ENCODE measurements at regions not wholly inside any gene's neighbourhood (a gene's known extent, or its start where the extent isn't known, plus 50 kb on each side); places are given as distances from the start of the nearest gene placed in this dataset.
"Not testable (repeated sequence)": the region's sequence is repeated elsewhere in the genome, so short reads cannot be mapped to it uniquely, and the experiment has no call there.

DNA sequence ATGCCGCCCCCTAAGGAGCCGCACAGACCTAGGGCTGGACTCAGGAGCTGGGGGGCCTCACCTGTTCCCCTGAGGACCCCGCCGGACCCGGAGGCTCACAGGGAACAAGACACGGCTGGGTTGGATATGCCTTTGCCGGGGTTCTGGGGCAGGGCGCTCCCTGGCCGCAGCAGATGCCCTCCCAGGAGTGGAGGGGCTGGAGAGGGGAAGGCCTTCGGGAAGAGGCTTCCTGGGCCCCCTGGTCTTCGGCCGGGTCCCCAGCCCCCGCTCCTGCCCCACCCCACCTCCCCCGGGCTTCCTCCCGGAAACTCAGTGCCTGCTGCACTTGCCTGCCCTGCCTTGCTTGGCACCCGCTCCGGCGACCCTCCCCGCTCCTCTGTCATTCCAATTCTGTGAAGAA is 91.6 kb downstream of the LACC1 start:
- intact Hi-C loops (cut with micrococcal nuclease); H3K27ac Mint-ChIP-seq; ATAC-seq; DNase-seq; H3K4me3 Mint-ChIP-seq; H3K27ac ChIP-seq (ENCODE audit: low read length); H3K36me3 Mint-ChIP-seq; H3K27me3 ChIP-seq (ENCODE audit: control insufficient read depth, insufficient read depth, low read length); H3K36me3 ChIP-seq (ENCODE audit: control insufficient read depth, insufficient read depth, low read length); H3K27me3 Mint-ChIP-seq (ENCODE audit: low read depth in 2 of 2); H3K4me1 ChIP-seq (ENCODE audit: control insufficient read depth, insufficient read depth, low read length); H3K4me1 Mint-ChIP-seq; H3K9me3 Mint-ChIP-seq; H3K9me3 ChIP-seq (ENCODE audit: control insufficient read depth, insufficient read depth, low read length); H3K4me3 ChIP-seq (ENCODE audit: low read length): not testable (repeated sequence)
- 92% methylated on average over 2 of the region's 19 CpGs for WGBS (ENCODE audit: insufficient coverage)

- no peak for DNase-seq
- H3K27me3 Mint-ChIP-seq (ENCODE audit: low read depth in 2 of 2), result peaks cover 11 to 16% of the 10 kb centered on the region in 2 donors
- WGBS (ENCODE audit: insufficient coverage), result 87% methylated on average over 1 of the region's 1 CpG
- Histone ChIP-seq H3K36me3 (ENCODE audit: control insufficient read depth, insufficient read depth, low read length) (no peaks in the 10 kb centered on the region), H3K27me3 (ENCODE audit: control insufficient read depth, insufficient read depth, low read length) (no peaks in the 10 kb centered on the region), H3K4me1 (ENCODE audit: control insufficient read depth, insufficient read depth, low read length) (no peaks in the 10 kb centered on the region), H3K4me3 (ENCODE audit: low read length) (no peak overlapping the region), H3K9me3 (ENCODE audit: control insufficient read depth, insufficient read depth, low read length) (no peaks in the 10 kb centered on the region), H3K27ac (ENCODE audit: low read length) (no peak overlapping the region)
- no peaks in the 10 kb centered on the region for H3K36me3 Mint-ChIP-seq
- no peak for ATAC-seq
- H3K27ac Mint-ChIP-seq, result no peak overlapping the region
- no peak for TF ChIP-seq CTCF (IDR thresholded peaks at IDR 0.05)
- H3K4me1 Mint-ChIP-seq, result no peaks in the 10 kb centered on the region
- intact Hi-C loops (cut with micrococcal nuclease), result no loop called here
- H3K9me3 Mint-ChIP-seq, result no peaks in the 10 kb centered on the region
- no peak overlapping the region for H3K4me3 Mint-ChIP-seq
Observed at GRCh38 chr13:43977911-43978310, 98.2 kb downstream of the LACC1 start.

DNA sequence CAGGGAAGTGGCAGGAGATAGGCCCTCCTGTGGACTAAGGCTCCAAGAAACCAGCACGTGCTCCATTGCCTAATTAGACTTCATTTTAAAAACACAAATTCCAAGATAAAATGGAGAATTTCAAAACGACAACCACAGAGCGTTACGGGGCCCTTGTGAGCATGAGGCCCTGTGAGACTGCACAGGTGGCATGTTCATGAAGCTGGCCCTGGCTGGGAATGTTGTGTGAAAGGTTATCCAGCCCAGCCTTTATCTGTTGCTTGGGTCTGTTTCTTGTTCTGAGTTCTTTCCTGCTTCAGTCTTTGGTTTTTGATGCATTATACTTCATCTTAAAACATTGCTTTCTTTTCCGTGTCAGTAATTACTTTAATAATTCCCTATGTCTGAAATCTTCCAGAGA is 99.0 kb downstream of the LACC1 start:
- Mint-ChIP-seq H3K4me1 (no peaks in the 10 kb centered on the region), H3K4me3 (no peak overlapping the region), H3K9me3 (no peaks in the 10 kb centered on the region), H3K27me3 (ENCODE audit: low read depth in 2 of 2) (peaks cover 11 to 16% of the 10 kb centered on the region in 2 donors), H3K36me3 (no peaks in the 10 kb centered on the region), H3K27ac (no peak overlapping the region)
- no peak for TF ChIP-seq CTCF (IDR thresholded peaks at IDR 0.05)
- H3K36me3 ChIP-seq (ENCODE audit: control insufficient read depth, insufficient read depth, low read length), result no peaks in the 10 kb centered on the region
- no peak overlapping the region for H3K27ac ChIP-seq (ENCODE audit: low read length)
- H3K4me1 ChIP-seq (ENCODE audit: control insufficient read depth, insufficient read depth, low read length), result no peaks in the 10 kb centered on the region
- no peaks in the 10 kb centered on the region for H3K27me3 ChIP-seq (ENCODE audit: control insufficient read depth, insufficient read depth, low read length)
- no peak overlapping the region for H3K4me3 ChIP-seq (ENCODE audit: low read length)
- no peak for DNase-seq
- intact Hi-C loops (cut with micrococcal nuclease), result no loop called here
- WGBS (ENCODE audit: insufficient coverage), result 81% methylated on average over 4 of the region's 5 CpGs
- no peak for ATAC-seq
- no peaks in the 10 kb centered on the region for H3K9me3 ChIP-seq (ENCODE audit: control insufficient read depth, insufficient read depth, low read length)

- peaks cover 11 to 16% of the 10 kb centered on the region in 2 donors for H3K27me3 Mint-ChIP-seq (ENCODE audit: low read depth in 2 of 2)
- no peaks in the 10 kb centered on the region for H3K36me3 Mint-ChIP-seq
- no peaks in the 10 kb centered on the region for H3K9me3 ChIP-seq (ENCODE audit: control insufficient read depth, insufficient read depth, low read length)
- H3K36me3 ChIP-seq (ENCODE audit: control insufficient read depth, insufficient read depth, low read length), result no peaks in the 10 kb centered on the region
- no peak overlapping the region for H3K4me3 Mint-ChIP-seq
- H3K27ac Mint-ChIP-seq, result no peak overlapping the region
- 95% methylated on average over 2 of the region's 2 CpGs for WGBS (ENCODE audit: insufficient coverage)
- no peak for TF ChIP-seq CTCF (IDR thresholded peaks at IDR 0.05)
- intact Hi-C loops (cut with micrococcal nuclease), result no loop called here
- H3K9me3 Mint-ChIP-seq, result no peaks in the 10 kb centered on the region
- no peaks in the 10 kb centered on the region for H3K4me1 ChIP-seq (ENCODE audit: control insufficient read depth, insufficient read depth, low read length)
- H3K27me3 ChIP-seq (ENCODE audit: control insufficient read depth, insufficient read depth, low read length), result no peaks in the 10 kb centered on the region
- DNase-seq, result no peak
- H3K27ac ChIP-seq (ENCODE audit: low read length), result no peak overlapping the region
- no peak overlapping the region for H3K4me3 ChIP-seq (ENCODE audit: low read length)
- no peaks in the 10 kb centered on the region for H3K4me1 Mint-ChIP-seq
- ATAC-seq, result no peak
Observed at GRCh38 chr13:43979492-43979891, 99.8 kb downstream of the LACC1 start.
